Caco-2 (cell line): ENCODE measurements at regions not wholly inside any gene's neighbourhood (a gene's known extent, or its start where the extent isn't known, plus 50 kb on each side); places are given as distances from the start of the nearest gene placed in this dataset.

Experiments used
- BruUV-seq: library from RNA; stranded (reverse); fragments of 400-500 nt; replicated peaks from 2 replicates; lab custom pipeline; 2021; lab: Mats Ljungman, UMichigan
- CTCF ChIA-PET: fragments of 300-600 bp; sonication (Branson Sonifier 250); formaldehyde crosslinking; loops from one replicate; lab custom pipeline; 2022; ENCODE audit warnings: antibody characterized with exemption; lab: Charles Lee
- POLR2A ChIA-PET: fragments of 300-600 bp; sonication (Branson Sonifier 250); formaldehyde crosslinking; loops from one replicate; lab custom pipeline; 2022; ENCODE audit warnings: antibody characterized with exemption; lab: Charles Lee
- DNase-seq, 2 experiments: peaks; one replicate each; pipeline versions ENCODE4 v3.0.0 to v3.0.0-alpha.2; 2020 to 2022
- H3K27me3 ChIP-seq: replicated peaks from 2 replicates; pipeline ENCODE4 v1.6.0; 2011; ENCODE audit warnings: low read length; ENCODE audit not compliant: control insufficient read depth, insufficient read depth
- H3K36me3 ChIP-seq: 2 replicates; pipeline ENCODE4 v1.5.1; 2011; ENCODE audit warnings: low read length; ENCODE audit not compliant: control insufficient read depth, insufficient read depth
- H3K4me1 ChIP-seq: fragments of 250-450 bp; sonication (Bioruptor Pico); 2 replicates; pipeline ENCODE4 v1.5.1; 2020; ENCODE audit warnings: mild to moderate bottlenecking
- H3K4me3 ChIP-seq: 2 replicates; pipeline ENCODE4 v1.5.1; 2011; ENCODE audit warnings: low read depth, mild to moderate bottlenecking, control low read depth, low read length
- H3K9me3 ChIP-seq: fragments of 250-450 bp; sonication (Bioruptor Pico); 2 replicates; pipeline ENCODE4 v1.5.1; 2020; ENCODE audit warnings: mild to moderate bottlenecking, moderate library complexity
- H3K27ac Mint-ChIP-seq: one replicate; pipeline ENCODE4 v1.8.0; 2022; ENCODE audit warnings: mixed read lengths; ENCODE audit not compliant: unreplicated experiment
- H3K27me3 Mint-ChIP-seq: one replicate; pipeline ENCODE4 v1.8.0; 2022; ENCODE audit warnings: mixed read lengths; ENCODE audit not compliant: insufficient read depth, unreplicated experiment
- H3K36me3 Mint-ChIP-seq: one replicate; pipeline ENCODE4 v1.8.0; 2022; ENCODE audit warnings: mild to moderate bottlenecking, mixed read lengths; ENCODE audit not compliant: insufficient read depth, unreplicated experiment
- H3K4me1 Mint-ChIP-seq: one replicate; pipeline ENCODE4 v1.8.0; 2022; ENCODE audit warnings: low read depth, mixed read lengths; ENCODE audit not compliant: unreplicated experiment
- H3K4me3 Mint-ChIP-seq: one replicate; pipeline ENCODE4 v1.8.0; 2022; ENCODE audit warnings: mild to moderate bottlenecking, moderate library complexity, mixed read lengths; ENCODE audit not compliant: unreplicated experiment
- H3K9me3 Mint-ChIP-seq: one replicate; pipeline ENCODE4 v1.8.0; 2022; ENCODE audit warnings: mixed read lengths; ENCODE audit not compliant: unreplicated experiment
- intact Hi-C: fragments of 100-400 bp; cut with micrococcal nuclease; formaldehyde crosslinking; loops from one replicate; pipeline ENCODE4 v1.10.0; 2022; ENCODE audit not compliant: unreplicated experiment
- TF ChIP-seq, protein P1 (sequence below), 2 experiments: fragments of 200-600 bp in 1 of 2; IDR thresholded peaks; 1 replicate in 1 of 2; 2 replicates in 1 of 2; pipeline versions ENCODE4 v1.5.1 to v1.8.0; 2011 to 2022; ENCODE audit warnings: antibody characterized with exemption in 1 of 2, control low read depth in 1 of 2, inconsistent platforms in 1 of 2, low read depth in 1 of 2, low read length in 1 of 2, mild to moderate bottlenecking in 1 of 2, moderate library complexity in 1 of 2; ENCODE audit not compliant: insufficient read depth in 1 of 2, severe bottlenecking in 1 of 2, unreplicated experiment in 1 of 2

DNA sequence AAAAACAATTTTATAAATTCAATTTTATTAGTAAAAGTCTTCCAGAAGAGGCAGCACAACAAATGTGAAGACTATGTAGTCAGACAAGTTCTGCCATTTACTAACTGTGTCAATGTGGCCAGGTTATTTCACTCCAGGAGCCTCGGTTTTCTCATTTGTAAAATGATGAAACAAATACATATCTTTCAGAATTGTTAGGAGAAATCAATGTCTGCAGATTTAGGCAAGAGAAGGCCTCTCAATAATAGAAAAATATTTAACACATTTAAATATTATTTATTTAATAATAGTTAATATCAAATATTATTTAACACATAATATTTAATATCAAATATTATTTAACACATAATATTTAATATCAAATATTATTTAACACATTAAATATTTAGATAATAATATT is 75.6 kb upstream of the PTGFR start:
- no peaks in the 10 kb centered on the region for H3K27me3 Mint-ChIP-seq
- no peaks in the 10 kb centered on the region for H3K36me3 ChIP-seq
- no peaks in the 10 kb centered on the region for H3K27me3 ChIP-seq
- H3K9me3 ChIP-seq = no peaks in the 10 kb centered on the region
- no peak overlapping the region for H3K27ac Mint-ChIP-seq
- H3K9me3 Mint-ChIP-seq = no peaks in the 10 kb centered on the region
- no TSS peak for BruUV-seq
- intact Hi-C loops = no loop called here
- H3K4me3 ChIP-seq = no peak overlapping the region
- POLR2A ChIA-PET = no interaction called here
- H3K4me1 Mint-ChIP-seq = no peaks in the 10 kb centered on the region
- H3K4me3 Mint-ChIP-seq = no peak overlapping the region
- CTCF ChIA-PET = no interaction called here
- TF ChIP-seq, protein P1, sequence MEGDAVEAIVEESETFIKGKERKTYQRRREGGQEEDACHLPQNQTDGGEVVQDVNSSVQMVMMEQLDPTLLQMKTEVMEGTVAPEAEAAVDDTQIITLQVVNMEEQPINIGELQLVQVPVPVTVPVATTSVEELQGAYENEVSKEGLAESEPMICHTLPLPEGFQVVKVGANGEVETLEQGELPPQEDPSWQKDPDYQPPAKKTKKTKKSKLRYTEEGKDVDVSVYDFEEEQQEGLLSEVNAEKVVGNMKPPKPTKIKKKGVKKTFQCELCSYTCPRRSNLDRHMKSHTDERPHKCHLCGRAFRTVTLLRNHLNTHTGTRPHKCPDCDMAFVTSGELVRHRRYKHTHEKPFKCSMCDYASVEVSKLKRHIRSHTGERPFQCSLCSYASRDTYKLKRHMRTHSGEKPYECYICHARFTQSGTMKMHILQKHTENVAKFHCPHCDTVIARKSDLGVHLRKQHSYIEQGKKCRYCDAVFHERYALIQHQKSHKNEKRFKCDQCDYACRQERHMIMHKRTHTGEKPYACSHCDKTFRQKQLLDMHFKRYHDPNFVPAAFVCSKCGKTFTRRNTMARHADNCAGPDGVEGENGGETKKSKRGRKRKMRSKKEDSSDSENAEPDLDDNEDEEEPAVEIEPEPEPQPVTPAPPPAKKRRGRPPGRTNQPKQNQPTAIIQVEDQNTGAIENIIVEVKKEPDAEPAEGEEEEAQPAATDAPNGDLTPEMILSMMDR (IDR thresholded peaks at IDR 0.05; ENCODE audit: insufficient read depth in 1 of 2, low read depth in 1 of 2, low read length in 1 of 2, severe bottlenecking in 1 of 2, unreplicated experiment in 1 of 2) = no peak
- no peaks in the 10 kb centered on the region for H3K36me3 Mint-ChIP-seq
- no peaks in the 10 kb centered on the region for H3K4me1 ChIP-seq
- no peak for DNase-seq

DNA sequence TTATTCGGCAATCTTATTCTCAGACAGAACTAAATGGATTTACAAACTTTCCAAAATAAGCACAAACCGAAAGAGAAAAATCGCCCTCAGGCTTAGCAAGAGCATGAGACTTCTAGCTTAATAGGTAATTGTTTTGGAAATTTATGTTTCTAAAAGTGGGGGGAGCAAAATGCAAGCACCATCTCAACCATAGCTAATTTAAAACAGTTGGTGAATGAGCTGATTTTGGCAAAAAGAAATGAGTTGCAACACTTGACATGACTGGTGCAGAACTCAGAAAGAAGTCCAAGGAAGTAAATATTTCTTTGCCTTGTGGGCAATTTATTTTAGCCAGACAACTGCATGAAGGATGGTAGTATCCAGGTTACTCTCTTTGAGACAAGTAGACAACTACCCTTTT is 71.5 kb upstream of the PTGFR start:
- no peaks in the 10 kb centered on the region for H3K9me3 ChIP-seq
- TF ChIP-seq, protein P1 (IDR thresholded peaks at IDR 0.05; ENCODE audit: insufficient read depth in 1 of 2, low read depth in 1 of 2, low read length in 1 of 2, severe bottlenecking in 1 of 2, unreplicated experiment in 1 of 2) = no peak
- intact Hi-C loops = no loop called here
- Mint-ChIP-seq H3K27ac (no peak overlapping the region), H3K9me3 (no peaks in the 10 kb centered on the region), H3K36me3 (no peaks in the 10 kb centered on the region), H3K4me1 (no peaks in the 10 kb centered on the region), H3K4me3 (no peak overlapping the region), H3K27me3 (peaks cover 3% of the 10 kb centered on the region)
- H3K4me1 ChIP-seq = no peaks in the 10 kb centered on the region
- H3K27me3 ChIP-seq = no peaks in the 10 kb centered on the region
- POLR2A ChIA-PET = no interaction called here
- CTCF ChIA-PET = no interaction called here
- no peak overlapping the region for H3K4me3 ChIP-seq
- no TSS peak for BruUV-seq
- no peak for DNase-seq
- H3K36me3 ChIP-seq = no peaks in the 10 kb centered on the region

DNA sequence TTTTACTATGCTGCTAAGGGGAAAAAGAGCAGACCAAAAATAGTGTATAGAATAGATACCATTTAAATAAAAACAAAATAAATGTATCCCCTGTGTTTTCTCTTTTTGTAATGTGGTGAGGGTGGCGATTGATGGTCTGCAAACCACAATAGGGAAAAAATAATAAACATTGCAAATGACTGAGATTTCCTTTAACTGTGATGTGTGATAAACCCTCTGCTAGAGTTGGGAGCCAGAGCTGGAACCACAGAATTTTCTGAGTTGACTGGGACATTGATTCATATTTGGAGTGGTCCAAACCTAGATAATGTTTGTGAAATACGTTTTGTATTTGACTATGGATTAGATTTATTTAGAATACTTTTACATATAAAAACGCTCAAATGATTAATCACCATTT is 70.6 kb upstream of the PTGFR start:
- no TSS peak for BruUV-seq
- H3K9me3 ChIP-seq = no peaks in the 10 kb centered on the region
- no peak overlapping the region for H3K4me3 Mint-ChIP-seq
- no peaks in the 10 kb centered on the region for H3K9me3 Mint-ChIP-seq
- H3K4me3 ChIP-seq = no peak overlapping the region
- H3K27me3 ChIP-seq = no peaks in the 10 kb centered on the region
- no peaks in the 10 kb centered on the region for H3K4me1 Mint-ChIP-seq
- H3K27ac Mint-ChIP-seq = no peak overlapping the region
- ChIA-PET POLR2A (no interaction called here), CTCF (no interaction called here)
- TF ChIP-seq, protein P1 (IDR thresholded peaks at IDR 0.05; ENCODE audit: insufficient read depth in 1 of 2, low read depth in 1 of 2, low read length in 1 of 2, severe bottlenecking in 1 of 2, unreplicated experiment in 1 of 2) = no peak
- H3K36me3 ChIP-seq = no peaks in the 10 kb centered on the region
- no peaks in the 10 kb centered on the region for H3K36me3 Mint-ChIP-seq
- H3K4me1 ChIP-seq = no peaks in the 10 kb centered on the region
- peaks cover 3% of the 10 kb centered on the region for H3K27me3 Mint-ChIP-seq
- intact Hi-C loops = no loop called here
- DNase-seq = no peak
